ENCODE measurements at regions not wholly inside any gene's neighbourhood (a gene's known extent, or its start where the extent isn't known, plus 50 kb on each side); places are given as distances from the start of the nearest gene placed in this dataset.

- TF ChIP-seq CTCF (conservative IDR thresholded peaks at IDR 0.05 in 1 of 2, IDR thresholded peaks at IDR 0.05 in 1 of 2; ENCODE audit: extremely low read depth in 1 of 2, insufficient read depth in 1 of 2, low read depth in 1 of 2, low read length in 2 of 2) (no peak), EZH2 (IDR thresholded peaks at IDR 0.05; ENCODE audit: borderline replicate concordance, low read length) (no peak)
Measured at GRCh38 chr1:234549447-234550021, 60.4 kb downstream of the IRF2BP2 start.

Data from mammary epithelial cell (primary cell).